Urinary bladder (tissue), 3 donors: ENCODE measurements at regions not wholly inside any gene's neighbourhood (a gene's known extent, or its start where the extent isn't known, plus 50 kb on each side); places are given as distances from the start of the nearest gene placed in this dataset.

Experiments used
- DNase-seq: peaks from one replicate; pipeline ENCODE4 v3.0.0-alpha.2; 2015; ENCODE audit errors: extremely low spot score
- H3K27ac ChIP-seq: one replicate; pipeline ENCODE4 v1.5.1; 2013; ENCODE audit warnings: low read depth, mild to moderate bottlenecking, moderate library complexity
- H3K36me3 ChIP-seq: one replicate; pipeline ENCODE4 v1.6.1; 2013; ENCODE audit warnings: mild to moderate bottlenecking, moderate library complexity; ENCODE audit not compliant: insufficient read depth
- H3K4me1 ChIP-seq: one replicate; pipeline ENCODE4 v1.6.1; 2013; ENCODE audit warnings: mild to moderate bottlenecking, moderate library complexity; ENCODE audit not compliant: insufficient read depth
- H3K4me3 ChIP-seq: one replicate; pipeline ENCODE4 v1.5.1; 2013; ENCODE audit warnings: low read depth, low read length
- WGBS: extraction: QIAGEN DNeasy Blood & Tissue Kit; methylation state at CpG from one replicate; pipeline ENCODE4 v1.1.7; 2013; 5-methylcytosine and 5-hydroxymethylcytosine counted together
- donor health status: healthy with polysubstance abuse.
- donor health status: healthy.

GRCh38 chr7:155138204-155138603 lies 68.1 kb downstream of the HTR5A start:
- Histone ChIP-seq H3K4me1 (no peaks in the 10 kb centered on the region), H3K36me3 (no peaks in the 10 kb centered on the region), H3K4me3 (no peak overlapping the region), H3K27ac (no peak overlapping the region)
- WGBS: 84% methylated on average over 4 of the region's 4 CpGs
- no peak for DNase-seq

GRCh38 chr7:155141562-155141961 lies 71.4 kb downstream of the HTR5A start:
- H3K4me3 ChIP-seq: no peak overlapping the region
- no peak for DNase-seq
- H3K36me3 ChIP-seq: no peaks in the 10 kb centered on the region
- no peaks in the 10 kb centered on the region for H3K4me1 ChIP-seq
- no peak overlapping the region for H3K27ac ChIP-seq
- WGBS: 19% methylated on average over 5 of the region's 5 CpGs

- Histone ChIP-seq H3K27ac (no peak overlapping the region), H3K36me3 (no peaks in the 10 kb centered on the region), H3K4me3 (no peak overlapping the region), H3K4me1 (no peaks in the 10 kb centered on the region)
- no peak for DNase-seq
- 58% methylated on average over 9 of the region's 9 CpGs for WGBS
Observed at GRCh38 chr7:155143381-155143780, 73.3 kb downstream of the HTR5A start.

GRCh38 chr7:155144371-155144770 lies 74.2 kb downstream of the HTR5A start:
- no peak for DNase-seq
- no peaks in the 10 kb centered on the region for H3K36me3 ChIP-seq
- 63% methylated on average over 6 of the region's 6 CpGs for WGBS

GRCh38 chr7:155145477-155146255 lies 75.5 kb downstream of the HTR5A start:
- WGBS: 72% methylated on average over 9 of the region's 9 CpGs
- DNase-seq: no peak

More at GRCh38 chr7:155144371-155144770, 74.2 kb downstream of the HTR5A start:
- H3K4me1 ChIP-seq: no peaks in the 10 kb centered on the region
- H3K27ac ChIP-seq: no peak overlapping the region
- no peak overlapping the region for H3K4me3 ChIP-seq

GRCh38 chr7:155147172-155147571 lies 77.0 kb downstream of the HTR5A start:
- DNase-seq: no peak
- 42% methylated on average over 1 of the region's 1 CpG for WGBS
- H3K27ac ChIP-seq: no peak overlapping the region
- no peak overlapping the region for H3K4me3 ChIP-seq
- H3K4me1 ChIP-seq: no peaks in the 10 kb centered on the region
- no peaks in the 10 kb centered on the region for H3K36me3 ChIP-seq

More at GRCh38 chr7:155145477-155146255, 75.5 kb downstream of the HTR5A start:
- Histone ChIP-seq H3K36me3 (no peaks in the 10 kb centered on the region), H3K4me1 (no peaks in the 10 kb centered on the region), H3K27ac (no peak overlapping the region), H3K4me3 (no peak overlapping the region)

- no peak for DNase-seq
- 44% methylated on average over 2 of the region's 2 CpGs for WGBS
Observed at GRCh38 chr7:155147624-155148023, 77.5 kb downstream of the HTR5A start.

GRCh38 chr7:155153676-155154075 lies 83.6 kb downstream of the HTR5A start:
- Histone ChIP-seq H3K36me3 (no peaks in the 10 kb centered on the region), H3K4me3 (no peak overlapping the region), H3K4me1 (no peaks in the 10 kb centered on the region), H3K27ac (no peak overlapping the region)
- 51% methylated on average over 4 of the region's 4 CpGs for WGBS
- no peak for DNase-seq

More at GRCh38 chr7:155147624-155148023, 77.5 kb downstream of the HTR5A start:
- Histone ChIP-seq H3K4me1 (no peaks in the 10 kb centered on the region), H3K4me3 (no peak overlapping the region), H3K27ac (no peak overlapping the region), H3K36me3 (no peaks in the 10 kb centered on the region)

- DNase-seq: no peak
- 73% methylated on average over 10 of the region's 10 CpGs for WGBS
- Histone ChIP-seq H3K36me3 (no peaks in the 10 kb centered on the region), H3K4me1 (no peaks in the 10 kb centered on the region), H3K27ac (no peak overlapping the region), H3K4me3 (no peak overlapping the region)
Observed at GRCh38 chr7:155154586-155154985, 84.5 kb downstream of the HTR5A start.

- no peak overlapping the region for H3K27ac ChIP-seq
- H3K36me3 ChIP-seq: no peaks in the 10 kb centered on the region
- WGBS: 60% methylated on average over 5 of the region's 5 CpGs
- no peak for DNase-seq
- no peak overlapping the region for H3K4me3 ChIP-seq
- H3K4me1 ChIP-seq: no peaks in the 10 kb centered on the region
Observed at GRCh38 chr7:155161690-155162089, 91.6 kb downstream of the HTR5A start.

- no peak for DNase-seq
- Histone ChIP-seq H3K4me3 (no peak overlapping the region), H3K4me1 (no peaks in the 10 kb centered on the region), H3K36me3 (no peaks in the 10 kb centered on the region), H3K27ac (no peak overlapping the region)
Observed at GRCh38 chr7:155162422-155162821, 92.3 kb downstream of the HTR5A start.

- Histone ChIP-seq H3K36me3 (no peaks in the 10 kb centered on the region), H3K4me1 (no peaks in the 10 kb centered on the region), H3K4me3 (no peak overlapping the region), H3K27ac (no peak overlapping the region)
- DNase-seq: no peak
- 83% methylated on average over 7 of the region's 7 CpGs for WGBS
Observed at GRCh38 chr7:155163696-155164095, 93.6 kb downstream of the HTR5A start.

- Histone ChIP-seq H3K4me3 (no peak overlapping the region), H3K4me1 (no peaks in the 10 kb centered on the region), H3K36me3 (no peaks in the 10 kb centered on the region), H3K27ac (no peak overlapping the region)
- DNase-seq: no peak
- 86% methylated on average over 8 of the region's 8 CpGs for WGBS
Observed at GRCh38 chr7:155164316-155164715, 94.2 kb downstream of the HTR5A start.

GRCh38 chr7:155166108-155166507 lies 96.0 kb downstream of the HTR5A start:
- Histone ChIP-seq H3K27ac (no peak overlapping the region), H3K4me3 (no peak overlapping the region), H3K36me3 (no peaks in the 10 kb centered on the region), H3K4me1 (no peaks in the 10 kb centered on the region)
- DNase-seq: no peak
- 53% methylated on average over 11 of the region's 11 CpGs for WGBS
